Naive B cell (primary cell): ENCODE measurements at regions not wholly inside any gene's neighbourhood (a gene's known extent, or its start where the extent isn't known, plus 50 kb on each side); places are given as distances from the start of the nearest gene placed in this dataset.

Experiments used
- ATAC-seq, 2 donors: fragments of 150-1000 bp; cut with Tn5 transposase; 2 replicates each; pipeline ENCODE4 v1.10.0; 2021; ENCODE audit warnings: low read depth in 2 of 2, mild to moderate bottlenecking in 2 of 2, moderate library complexity in 2 of 2
- DNase-seq: peaks from one replicate; pipeline ENCODE4 v3.0.0; 2022
- H3K27ac Mint-ChIP-seq, 6 donors: one replicate each; pipeline ENCODE4 v1.8.0; 2020 to 2022; ENCODE audit warnings: mild to moderate bottlenecking in 6 of 6, mixed read lengths in 6 of 6, moderate library complexity in 5 of 6, inconsistent platforms in 2 of 6
- H3K27me3 Mint-ChIP-seq, 3 donors: one replicate each; pipeline ENCODE4 v1.8.0; 2021 to 2022; ENCODE audit warnings: mixed read lengths in 3 of 3, mild to moderate bottlenecking in 1 of 3
- H3K36me3 Mint-ChIP-seq, 2 donors: one replicate each; pipeline ENCODE4 v1.8.0; 2020 to 2022; ENCODE audit warnings: mixed read lengths in 2 of 2, inconsistent platforms in 1 of 2, mild to moderate bottlenecking in 1 of 2
- H3K4me1 Mint-ChIP-seq, 3 donors: one replicate each; pipeline ENCODE4 v1.8.0; 2020 to 2022; ENCODE audit warnings: mixed read lengths in 3 of 3, inconsistent platforms in 1 of 3, mild to moderate bottlenecking in 1 of 3, moderate library complexity in 1 of 3
- H3K4me3 Mint-ChIP-seq, 8 donors: one replicate each; pipeline ENCODE4 v1.8.0; 2020 to 2022; ENCODE audit warnings: mild to moderate bottlenecking in 8 of 8, mixed read lengths in 8 of 8, moderate library complexity in 8 of 8, inconsistent platforms in 2 of 8
- H3K9me3 Mint-ChIP-seq, 7 donors: one replicate each; pipeline ENCODE4 v1.8.0; 2020 to 2022; ENCODE audit warnings: mixed read lengths in 7 of 7, mild to moderate bottlenecking in 5 of 7, inconsistent platforms in 2 of 7, moderate library complexity in 1 of 7

GRCh38 chr10:47053081-47053798, 142.0 kb downstream of the PTPN20 start:
- no peaks in the 10 kb centered on the region for H3K36me3 Mint-ChIP-seq
- no peaks in the 10 kb centered on the region for H3K9me3 Mint-ChIP-seq
- H3K27me3 Mint-ChIP-seq: peaks cover 0 to 13% (median 0%) of the 10 kb centered on the region in 3 donors
- ATAC-seq (no peak), DNase-seq (no peak)
- H3K4me1 Mint-ChIP-seq: no peaks in the 10 kb centered on the region
- no peak overlapping the region for H3K4me3 Mint-ChIP-seq
- no peak overlapping the region for H3K27ac Mint-ChIP-seq

- Mint-ChIP-seq H3K4me3 (no peak overlapping the region), H3K9me3 (no peaks in the 10 kb centered on the region), H3K36me3 (no peaks in the 10 kb centered on the region), H3K27ac (no peak overlapping the region), H3K27me3 (peaks cover 4 to 20% (median 10%) of the 10 kb centered on the region in 3 donors), H3K4me1 (no peaks in the 10 kb centered on the region)
- DNase-seq: no peak
- no peak for ATAC-seq
Measured at GRCh38 chr10:47054974-47055373, 143.7 kb downstream of the PTPN20 start.

GRCh38 chr10:47055386-47056246, 144.4 kb downstream of the PTPN20 start:
- no peak for DNase-seq
- H3K9me3 Mint-ChIP-seq: no peaks in the 10 kb centered on the region
- no peak for ATAC-seq
- no peak overlapping the region for H3K27ac Mint-ChIP-seq
- peaks cover 4 to 26% (median 16%) of the 10 kb centered on the region in 3 donors for H3K27me3 Mint-ChIP-seq
- no peak overlapping the region for H3K4me3 Mint-ChIP-seq
- H3K36me3 Mint-ChIP-seq: no peaks in the 10 kb centered on the region
- H3K4me1 Mint-ChIP-seq: no peaks in the 10 kb centered on the region

- DNase-seq (no peak), ATAC-seq (no peak)
- Mint-ChIP-seq H3K27me3 (peaks cover 4 to 28% (median 16%) of the 10 kb centered on the region in 3 donors), H3K9me3 (no peaks in the 10 kb centered on the region), H3K36me3 (no peaks in the 10 kb centered on the region), H3K4me3 (no peak overlapping the region), H3K4me1 (no peaks in the 10 kb centered on the region), H3K27ac (no peak overlapping the region)
Measured at GRCh38 chr10:47056247-47056510, 145.0 kb downstream of the PTPN20 start.

GRCh38 chr10:47057471-47057870, 146.2 kb downstream of the PTPN20 start:
- Mint-ChIP-seq H3K9me3 (no peaks in the 10 kb centered on the region), H3K27me3 (peaks cover 4 to 28% (median 16%) of the 10 kb centered on the region in 3 donors), H3K4me3 (peak overlapping the region in 1 of 8 donors; percentile 2), H3K4me1 (no peaks in the 10 kb centered on the region), H3K27ac (no peak overlapping the region), H3K36me3 (no peaks in the 10 kb centered on the region)
- DNase-seq (no peak), ATAC-seq (no peak)

- H3K4me1 Mint-ChIP-seq: no peaks in the 10 kb centered on the region
Measured at GRCh38 chr10:47058032-47058702, 146.9 kb downstream of the PTPN20 start.

GRCh38 chr10:47058961-47059391, 147.7 kb downstream of the PTPN20 start:
- Mint-ChIP-seq H3K36me3 (no peaks in the 10 kb centered on the region), H3K9me3 (no peaks in the 10 kb centered on the region), H3K27ac (no peak overlapping the region), H3K4me1 (no peaks in the 10 kb centered on the region), H3K4me3 (no peak overlapping the region), H3K27me3 (peaks cover 4 to 28% (median 16%) of the 10 kb centered on the region in 3 donors)
- ATAC-seq: no peak
- DNase-seq: no peak

More at GRCh38 chr10:47058032-47058702, 146.9 kb downstream of the PTPN20 start:
- H3K27me3 Mint-ChIP-seq: peaks cover 4 to 28% (median 16%) of the 10 kb centered on the region in 3 donors
- H3K4me3 Mint-ChIP-seq: no peak overlapping the region
- no peaks in the 10 kb centered on the region for H3K9me3 Mint-ChIP-seq
- peak overlapping the region in 1 of 6 donors; percentile 51 for H3K27ac Mint-ChIP-seq
- H3K36me3 Mint-ChIP-seq: no peaks in the 10 kb centered on the region
- DNase-seq: no peak
- no peak for ATAC-seq

GRCh38 chr10:47059606-47060311, 148.5 kb downstream of the PTPN20 start:
- DNase-seq: no peak
- H3K4me3 Mint-ChIP-seq: no peak overlapping the region
- H3K27me3 Mint-ChIP-seq: peaks cover 4 to 28% (median 16%) of the 10 kb centered on the region in 3 donors
- ATAC-seq: no peak
- no peaks in the 10 kb centered on the region for H3K9me3 Mint-ChIP-seq
- H3K4me1 Mint-ChIP-seq: no peaks in the 10 kb centered on the region
- H3K36me3 Mint-ChIP-seq: no peaks in the 10 kb centered on the region
- peak overlapping the region in 1 of 6 donors; percentile 58 for H3K27ac Mint-ChIP-seq

- Mint-ChIP-seq H3K9me3 (no peaks in the 10 kb centered on the region), H3K27me3 (peaks cover 4 to 28% (median 16%) of the 10 kb centered on the region in 3 donors), H3K27ac (no peak overlapping the region), H3K36me3 (no peaks in the 10 kb centered on the region), H3K4me1 (no peaks in the 10 kb centered on the region), H3K4me3 (no peak overlapping the region)
- no peak for DNase-seq
- ATAC-seq: no peak
Measured at GRCh38 chr10:47060356-47060755, 149.1 kb downstream of the PTPN20 start.

GRCh38 chr10:47060993-47061500, 149.8 kb downstream of the PTPN20 start:
- H3K27ac Mint-ChIP-seq: no peak overlapping the region

GRCh38 chr10:47061776-47062175, 150.5 kb downstream of the PTPN20 start:
- Mint-ChIP-seq H3K27ac (no peak overlapping the region), H3K36me3 (no peaks in the 10 kb centered on the region), H3K4me3 (no peak overlapping the region), H3K4me1 (no peaks in the 10 kb centered on the region), H3K27me3 (peaks cover 9 to 22% (median 16%) of the 10 kb centered on the region in 3 donors), H3K9me3 (no peaks in the 10 kb centered on the region)
- DNase-seq (no peak), ATAC-seq (no peak)

More at GRCh38 chr10:47060993-47061500, 149.8 kb downstream of the PTPN20 start:
- Mint-ChIP-seq H3K36me3 (no peaks in the 10 kb centered on the region), H3K4me3 (peak overlapping the region in 1 of 8 donors; percentile 15), H3K9me3 (no peaks in the 10 kb centered on the region), H3K27me3 (peaks cover 6 to 27% (median 16%) of the 10 kb centered on the region in 3 donors), H3K4me1 (no peaks in the 10 kb centered on the region)
- ATAC-seq (no peak), DNase-seq (no peak)

- no peak for DNase-seq
Measured at GRCh38 chr10:47062441-47063200, 151.4 kb downstream of the PTPN20 start.

More at GRCh38 chr10:47062441-47063200, 151.4 kb downstream of the PTPN20 start:
- Mint-ChIP-seq H3K4me3 (no peak overlapping the region), H3K9me3 (no peaks in the 10 kb centered on the region), H3K27me3 (peaks cover 9 to 16% (median 15%) of the 10 kb centered on the region in 3 donors), H3K27ac (no peak overlapping the region), H3K36me3 (no peaks in the 10 kb centered on the region), H3K4me1 (no peaks in the 10 kb centered on the region)
- ATAC-seq: no peak
